ENCODE measurements at regions not wholly inside any gene's neighbourhood (a gene's known extent, or its start where the extent isn't known, plus 50 kb on each side); places are given as distances from the start of the nearest gene placed in this dataset.

GRCh38 chr6:156131221-156131903 lies 645.8 kb upstream of the ARID1B start:
- DNase-seq (ENCODE audit: low spot score) = peak; percentile 3

GRCh38 chr6:156126535-156126934 lies 650.6 kb upstream of the ARID1B start:
- DNase-seq (ENCODE audit: low spot score) = no peak

GRCh38 chr6:156125844-156126243 lies 651.3 kb upstream of the ARID1B start:
- no peak for DNase-seq (ENCODE audit: low spot score)

- DNase-seq (ENCODE audit: low spot score) = no peak
These were observed 653.4 kb upstream of the ARID1B start for GRCh38 chr6:156123731-156124130.

GRCh38 chr6:156121973-156122372 lies 655.2 kb upstream of the ARID1B start:
- no peak for DNase-seq (ENCODE audit: low spot score)

- no peak for DNase-seq (ENCODE audit: low spot score)
These were observed 658.9 kb upstream of the NOX3 start for GRCh38 chr6:156114541-156114940.

GRCh38 chr6:156113631-156114030 lies 658.0 kb upstream of the NOX3 start:
- no peak for DNase-seq (ENCODE audit: low spot score)

- DNase-seq (ENCODE audit: low spot score) = no peak
These were observed 656.3 kb upstream of the NOX3 start for GRCh38 chr6:156111913-156112312.

- DNase-seq (ENCODE audit: low spot score) = no peak
These were observed 654.6 kb upstream of the NOX3 start for GRCh38 chr6:156110249-156110648.

- DNase-seq (ENCODE audit: low spot score) = no peak
These were observed 654.1 kb upstream of the NOX3 start for GRCh38 chr6:156109713-156110112.

GRCh38 chr6:156107624-156108101 lies 652.0 kb upstream of the NOX3 start:
- DNase-seq (ENCODE audit: low spot score) = no peak

GRCh38 chr6:156102129-156102528 lies 646.5 kb upstream of the NOX3 start:
- peak; percentile 23 for DNase-seq (ENCODE audit: low spot score)

GRCh38 chr6:156098839-156099238 lies 643.2 kb upstream of the NOX3 start:
- no peak for DNase-seq (ENCODE audit: low spot score)

GRCh38 chr6:156087487-156087886 lies 631.8 kb upstream of the NOX3 start:
- DNase-seq (ENCODE audit: low spot score) = no peak

- DNase-seq (ENCODE audit: low spot score) = no peak
These were observed 626.4 kb upstream of the NOX3 start for GRCh38 chr6:156082012-156082411.

- no peak for DNase-seq (ENCODE audit: low spot score)
These were observed 624.7 kb upstream of the NOX3 start for GRCh38 chr6:156080371-156080770.

GRCh38 chr6:156068881-156069280 lies 613.2 kb upstream of the NOX3 start:
- no peak for DNase-seq (ENCODE audit: low spot score)

- DNase-seq (ENCODE audit: low spot score) = no peak
These were observed 610.2 kb upstream of the NOX3 start for GRCh38 chr6:156065849-156066248.

GRCh38 chr6:156062091-156062563 lies 606.5 kb upstream of the NOX3 start:
- no peak for DNase-seq (ENCODE audit: low spot score)

- DNase-seq (ENCODE audit: low spot score) = no peak
These were observed 605.8 kb upstream of the NOX3 start for GRCh38 chr6:156061465-156061864.

- DNase-seq (ENCODE audit: low spot score) = no peak
These were observed 604.4 kb upstream of the NOX3 start for GRCh38 chr6:156060013-156060412.

- no peak for DNase-seq (ENCODE audit: low spot score)
These were observed 602.7 kb upstream of the NOX3 start for GRCh38 chr6:156058356-156058755.

GRCh38 chr6:156057869-156058268 lies 602.2 kb upstream of the NOX3 start:
- no peak for DNase-seq (ENCODE audit: low spot score)

- no peak for DNase-seq (ENCODE audit: low spot score)
These were observed 600.4 kb upstream of the NOX3 start for GRCh38 chr6:156056085-156056484.

Measured in NAMALWA (cell line).